Stimulated activated CD8-positive, alpha-beta memory T cell treated with anti-CD3 and anti-CD28 coated beads, Interleukin-7, amount 100 ng/mL, for 24 hours (primary cell): ENCODE measurements at regions not wholly inside any gene's neighbourhood (a gene's known extent, or its start where the extent isn't known, plus 50 kb on each side); places are given as distances from the start of the nearest gene placed in this dataset.
A peak's percentile ranks its signal among the peaks of the same experiment; 100 is the strongest.
"Not testable (repeated sequence)": the region's sequence is repeated elsewhere in the genome, so short reads cannot be mapped to it uniquely, and the experiment has no call there.

Source experiments
- DNase-seq: peaks from one replicate; pipeline ENCODE4 v3.0.0-alpha.2; 2020; ENCODE audit warnings: low read depth

DNA sequence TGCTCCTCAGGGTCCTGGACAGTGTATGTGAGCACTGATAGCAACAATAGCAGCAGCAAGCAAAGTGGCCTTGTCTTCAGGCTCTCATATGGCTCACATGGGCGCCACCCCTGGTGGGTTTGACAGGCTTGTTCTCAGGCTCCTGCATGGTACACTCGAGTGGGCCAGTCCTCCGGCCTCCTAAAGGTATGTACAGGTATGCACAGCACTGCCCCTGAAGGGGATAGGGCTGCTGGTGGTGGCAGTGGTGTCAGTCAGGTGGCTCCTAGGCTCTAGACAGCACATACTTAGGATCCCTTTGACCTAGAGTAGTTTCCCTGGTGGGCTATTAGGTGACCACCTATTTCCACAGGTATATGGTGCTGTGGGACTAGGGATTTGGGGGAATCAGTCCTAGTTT is 79.8 kb downstream of the LGALS9B start:
- DNase-seq = not testable (repeated sequence)

DNA sequence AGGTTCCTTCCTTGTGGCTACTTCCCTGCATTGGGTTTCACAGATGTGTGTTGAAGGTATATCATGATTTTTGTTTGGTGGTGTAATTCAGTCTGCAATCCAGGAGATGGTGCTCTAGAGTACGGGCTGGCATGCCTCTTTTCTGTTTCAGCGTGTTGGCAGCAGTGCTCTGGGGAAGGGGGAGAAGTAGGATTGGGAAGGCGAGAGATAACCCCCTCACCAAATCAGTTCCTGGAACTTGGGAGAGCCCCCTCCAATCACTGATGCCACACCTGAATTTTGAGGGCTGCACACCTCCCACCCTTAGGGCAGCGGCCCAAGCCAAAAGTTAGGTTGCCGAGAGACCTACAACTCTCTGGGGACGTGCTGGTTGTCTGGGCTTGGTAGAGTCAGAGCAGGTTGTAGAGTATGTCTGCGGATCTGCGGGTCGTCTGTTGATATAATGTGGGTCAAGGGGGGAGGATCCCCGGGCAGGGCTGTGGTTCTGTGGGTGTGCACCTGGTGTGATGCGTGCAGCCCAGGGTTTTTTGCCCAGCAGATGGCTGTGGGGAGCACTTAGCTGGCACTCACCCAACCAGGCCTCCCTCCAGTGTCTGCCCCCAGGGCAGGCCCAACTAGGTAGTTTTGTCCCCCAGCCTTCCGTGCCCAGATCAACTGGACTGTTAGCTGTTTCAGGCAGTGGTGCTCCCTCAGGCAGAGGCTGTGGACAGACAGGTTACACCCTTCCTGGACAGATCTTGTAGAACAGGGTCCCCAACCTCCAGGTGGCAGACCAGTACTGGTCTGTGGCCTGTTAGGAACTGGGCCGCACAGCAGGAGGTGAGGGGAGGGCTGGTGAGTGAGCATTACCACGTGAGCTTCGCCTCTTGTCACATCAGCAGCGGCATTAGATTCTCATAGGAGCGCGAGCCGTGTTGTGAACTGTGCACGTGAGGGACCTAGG is 85.7 kb downstream of the LGALS9B start:
- peak; percentile 0 for DNase-seq

DNA sequence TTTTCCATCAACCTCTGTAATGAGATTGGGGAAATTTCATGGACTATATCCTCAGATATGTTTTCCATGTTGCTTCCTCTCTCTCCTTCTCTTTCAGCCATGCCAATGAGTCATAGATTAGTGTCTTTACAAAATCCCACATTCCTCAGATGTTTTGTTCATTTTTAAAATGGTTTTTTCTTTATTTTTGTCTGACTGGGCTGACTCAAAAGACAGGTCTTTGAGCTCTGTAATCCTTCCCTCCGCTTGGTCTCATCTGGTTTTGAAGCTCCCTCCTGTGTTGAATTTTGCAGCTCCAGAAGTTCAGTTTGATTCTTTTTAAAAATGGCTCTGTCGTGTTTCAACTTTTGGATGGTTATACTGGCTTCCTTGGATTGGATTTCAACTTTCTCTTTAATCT is 86.7 kb downstream of the LGALS9B start:
- DNase-seq = not testable (repeated sequence)

DNA sequence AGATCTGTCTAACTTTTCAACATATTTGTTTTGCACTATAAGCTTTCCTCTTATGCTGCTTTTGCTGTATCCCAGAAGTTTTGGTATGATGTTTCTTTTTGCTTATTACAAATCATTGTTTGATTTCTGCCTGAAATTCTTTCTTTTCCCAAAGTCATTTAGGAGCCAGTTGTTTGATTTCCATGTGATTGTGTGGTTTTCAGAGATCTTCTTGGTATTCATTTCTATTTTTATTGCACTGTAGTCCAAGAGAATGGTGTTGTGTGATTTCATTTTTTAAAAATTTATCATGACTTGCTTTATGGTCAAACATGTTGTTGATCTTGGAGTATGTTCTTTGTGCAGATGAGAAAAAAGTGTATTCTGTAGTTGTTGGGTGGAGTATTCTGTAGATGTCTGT is 88.1 kb downstream of the LGALS9B start:
- not testable (repeated sequence) for DNase-seq

DNA sequence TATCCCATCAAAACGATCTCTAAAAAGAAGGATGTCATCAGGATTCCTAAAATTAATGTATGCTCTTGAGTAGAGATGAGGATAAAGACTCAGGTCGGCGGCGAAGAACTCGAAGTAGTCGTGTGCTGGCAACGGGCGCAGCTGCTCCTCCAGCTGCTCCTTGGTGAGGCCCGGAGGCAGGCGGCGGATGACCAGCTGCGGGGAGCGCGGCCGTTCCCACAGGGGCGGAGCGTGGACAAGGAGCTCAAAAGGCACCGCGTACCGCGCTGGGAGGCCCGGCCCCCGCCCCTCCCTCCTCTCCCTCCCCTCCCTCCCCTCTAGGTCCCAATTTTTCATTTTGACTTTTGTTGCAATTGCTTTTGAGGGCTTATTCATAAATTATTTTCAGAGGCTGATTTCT is 90.7 kb downstream of the LGALS9B start:
- DNase-seq = not testable (repeated sequence)

DNA sequence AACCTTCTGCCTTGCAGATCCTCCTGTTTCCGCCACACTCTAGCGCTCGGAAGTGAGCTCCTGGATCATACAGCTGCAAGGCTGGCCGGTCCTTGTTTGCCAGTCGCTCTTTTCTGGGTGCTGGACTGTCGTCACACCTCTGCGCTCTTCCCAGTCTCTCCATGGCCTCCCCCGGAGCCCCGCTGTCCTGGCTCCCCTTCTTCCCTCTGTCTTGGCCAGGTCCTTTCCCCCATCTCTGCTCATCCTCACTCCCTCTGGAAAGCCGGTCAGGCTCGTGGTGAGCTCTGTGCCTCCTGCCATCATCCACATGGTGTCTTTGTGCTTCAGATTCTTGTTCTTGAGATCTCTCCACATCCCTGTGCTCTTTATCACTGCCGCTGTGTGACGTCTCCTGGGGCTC is 91.6 kb downstream of the LGALS9B start:
- DNase-seq = not testable (repeated sequence)
